Upper lobe of right lung (tissue), 1 donor: ENCODE measurements at regions not wholly inside any gene's neighbourhood (a gene's known extent, or its start where the extent isn't known, plus 50 kb on each side); places are given as distances from the start of the nearest gene placed in this dataset.

Source experiments
- ATAC-seq: fragments of 200-7000 bp; cut with Tn5 transposase; one replicate; pipeline ENCODE4 v1.9.1; 2020; ENCODE audit warnings: mild to moderate bottlenecking, moderate library complexity
- DNase-seq: peaks from one replicate; pipeline ENCODE4 v3.0.0-alpha.2; 2020
- H3K27ac ChIP-seq: fragments of 200-600 bp; one replicate; pipeline ENCODE4 v1.8.0; 2022
- H3K27me3 ChIP-seq: fragments of 200-600 bp; one replicate; pipeline ENCODE4 v1.8.0; 2022; ENCODE audit warnings: mild to moderate bottlenecking
- H3K36me3 ChIP-seq: fragments of 200-600 bp; one replicate; pipeline ENCODE4 v1.8.0; 2022
- H3K4me1 ChIP-seq: fragments of 200-600 bp; one replicate; pipeline ENCODE4 v1.8.0; 2022
- H3K4me3 ChIP-seq: fragments of 200-600 bp; one replicate; pipeline ENCODE4 v1.8.0; 2022; ENCODE audit warnings: mild to moderate bottlenecking
- H3K9me3 ChIP-seq: fragments of 200-600 bp; one replicate; pipeline ENCODE4 v1.8.0; 2022
- intact Hi-C: fragments of 100-400 bp; cut with DNase I; formaldehyde crosslinking; loops from one replicate; pipeline ENCODE4 v1.11.0; 2022
- TF ChIP-seq, protein P1 (sequence below): fragments of 200-600 bp; IDR thresholded peaks from one replicate; pipeline ENCODE4 v1.8.0; 2022; ENCODE audit warnings: antibody characterized with exemption
- donor health status: DM: no; HTN: yes; CAD: no; lungs with severe emphysema.

DNA sequence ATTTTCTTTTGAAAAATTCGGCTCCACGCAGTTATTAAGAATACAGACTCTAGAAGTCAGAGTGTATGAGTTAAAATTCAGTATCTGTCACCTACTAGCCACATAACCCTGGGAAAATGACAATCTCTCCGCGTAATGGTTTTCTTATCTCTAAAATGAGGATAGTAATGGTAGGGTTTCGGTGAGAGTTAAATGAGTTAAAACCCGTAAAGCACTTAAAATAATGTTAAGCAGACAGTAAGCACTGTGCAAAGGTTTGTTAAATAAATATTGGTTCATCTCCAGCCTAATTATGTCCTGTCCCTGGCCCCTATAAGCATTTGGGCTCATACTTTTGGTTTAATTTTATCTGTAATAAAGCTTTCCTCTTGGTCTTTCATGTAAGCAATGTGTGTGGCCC, 350.8 kb upstream of the GRIA3 start:
- intact Hi-C loops, result no loop called here
- H3K27me3 ChIP-seq, result no peaks in the 10 kb centered on the region
- ATAC-seq, result no peak
- H3K9me3 ChIP-seq, result no peaks in the 10 kb centered on the region
- H3K4me3 ChIP-seq, result no peak overlapping the region
- TF ChIP-seq, protein P1, sequence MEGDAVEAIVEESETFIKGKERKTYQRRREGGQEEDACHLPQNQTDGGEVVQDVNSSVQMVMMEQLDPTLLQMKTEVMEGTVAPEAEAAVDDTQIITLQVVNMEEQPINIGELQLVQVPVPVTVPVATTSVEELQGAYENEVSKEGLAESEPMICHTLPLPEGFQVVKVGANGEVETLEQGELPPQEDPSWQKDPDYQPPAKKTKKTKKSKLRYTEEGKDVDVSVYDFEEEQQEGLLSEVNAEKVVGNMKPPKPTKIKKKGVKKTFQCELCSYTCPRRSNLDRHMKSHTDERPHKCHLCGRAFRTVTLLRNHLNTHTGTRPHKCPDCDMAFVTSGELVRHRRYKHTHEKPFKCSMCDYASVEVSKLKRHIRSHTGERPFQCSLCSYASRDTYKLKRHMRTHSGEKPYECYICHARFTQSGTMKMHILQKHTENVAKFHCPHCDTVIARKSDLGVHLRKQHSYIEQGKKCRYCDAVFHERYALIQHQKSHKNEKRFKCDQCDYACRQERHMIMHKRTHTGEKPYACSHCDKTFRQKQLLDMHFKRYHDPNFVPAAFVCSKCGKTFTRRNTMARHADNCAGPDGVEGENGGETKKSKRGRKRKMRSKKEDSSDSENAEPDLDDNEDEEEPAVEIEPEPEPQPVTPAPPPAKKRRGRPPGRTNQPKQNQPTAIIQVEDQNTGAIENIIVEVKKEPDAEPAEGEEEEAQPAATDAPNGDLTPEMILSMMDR, result no peak
- H3K4me1 ChIP-seq, result no peaks in the 10 kb centered on the region
- H3K36me3 ChIP-seq, result no peaks in the 10 kb centered on the region
- DNase-seq, result no peak
- H3K27ac ChIP-seq, result no peak overlapping the region

DNA sequence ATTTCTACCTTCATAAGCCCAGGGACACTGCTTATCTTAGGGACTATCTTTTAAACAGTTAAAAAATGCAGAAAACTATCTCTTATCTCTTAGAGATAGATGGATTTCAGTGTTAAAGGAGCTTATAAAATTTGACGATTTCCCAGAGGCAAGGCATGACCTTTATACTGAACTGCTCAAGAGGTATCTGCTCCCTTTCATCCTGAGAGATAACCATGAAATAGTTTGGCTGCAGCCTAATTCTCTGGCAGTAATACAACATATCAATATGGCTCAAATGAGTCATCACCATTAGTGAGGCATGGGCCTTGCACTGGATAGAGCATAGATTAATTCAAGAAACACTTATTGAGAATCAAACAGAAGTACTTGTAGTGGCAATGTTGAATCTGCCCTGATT, 348.2 kb upstream of the GRIA3 start:
- ATAC-seq (no peak), DNase-seq (no peak)
- no peaks in the 10 kb centered on the region for H3K9me3 ChIP-seq
- no peaks in the 10 kb centered on the region for H3K27me3 ChIP-seq
- no peak overlapping the region for H3K4me3 ChIP-seq
- no peaks in the 10 kb centered on the region for H3K4me1 ChIP-seq
- H3K36me3 ChIP-seq, result no peaks in the 10 kb centered on the region
- intact Hi-C loops, result no loop called here
- TF ChIP-seq, protein P1, result no peak
- H3K27ac ChIP-seq, result no peak overlapping the region

DNA sequence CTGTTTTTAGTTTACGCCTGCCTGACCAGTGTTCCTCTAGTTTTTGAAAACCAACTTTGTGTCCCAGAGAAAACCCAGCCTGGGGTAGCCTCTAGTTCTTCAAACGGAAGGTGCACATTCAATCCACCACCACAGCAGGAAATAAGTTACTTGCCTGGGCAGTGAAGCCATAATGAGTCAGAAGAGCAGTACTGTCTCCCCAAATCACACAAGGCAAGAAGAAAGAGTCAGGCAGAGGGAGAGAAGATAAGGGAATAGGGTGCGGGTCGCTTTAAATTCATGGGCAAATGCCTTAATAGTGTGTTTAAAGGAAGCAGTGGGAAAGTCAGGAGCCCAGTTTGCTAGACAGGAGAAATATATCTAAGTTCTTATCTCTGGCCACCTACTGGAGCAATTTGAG, 333.8 kb upstream of the GRIA3 start:
- ATAC-seq, result no peak
- intact Hi-C loops, result no loop called here

DNA sequence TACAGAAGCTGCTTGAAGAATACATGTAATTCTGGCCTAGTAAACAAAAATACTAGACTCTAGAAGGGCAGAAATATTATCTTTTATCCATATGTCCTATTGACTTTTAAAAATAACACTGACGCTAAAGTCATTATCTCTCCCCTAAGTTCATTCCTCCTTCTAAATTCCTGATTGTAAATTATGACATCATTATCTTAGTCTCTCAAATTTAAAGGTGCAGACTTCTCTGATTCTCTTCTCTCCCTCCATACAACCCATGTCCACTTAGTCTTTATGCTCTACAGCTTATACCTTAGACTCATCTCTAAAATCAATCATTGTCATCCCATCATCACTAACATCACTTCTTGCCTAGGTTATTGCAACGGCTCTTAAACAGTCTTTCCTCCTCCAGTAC, 327.9 kb upstream of the GRIA3 start:
- DNase-seq, result no peak
- H3K27ac ChIP-seq, result no peak overlapping the region
- intact Hi-C loops, result no loop called here

More for the DNA sequence above, 333.8 kb upstream of the GRIA3 start:
- no peaks in the 10 kb centered on the region for H3K27me3 ChIP-seq
- no peak overlapping the region for H3K4me3 ChIP-seq
- H3K27ac ChIP-seq, result no peak overlapping the region
- no peaks in the 10 kb centered on the region for H3K4me1 ChIP-seq
- no peaks in the 10 kb centered on the region for H3K36me3 ChIP-seq
- H3K9me3 ChIP-seq, result no peaks in the 10 kb centered on the region
- TF ChIP-seq, protein P1, result no peak
- DNase-seq, result no peak

DNA sequence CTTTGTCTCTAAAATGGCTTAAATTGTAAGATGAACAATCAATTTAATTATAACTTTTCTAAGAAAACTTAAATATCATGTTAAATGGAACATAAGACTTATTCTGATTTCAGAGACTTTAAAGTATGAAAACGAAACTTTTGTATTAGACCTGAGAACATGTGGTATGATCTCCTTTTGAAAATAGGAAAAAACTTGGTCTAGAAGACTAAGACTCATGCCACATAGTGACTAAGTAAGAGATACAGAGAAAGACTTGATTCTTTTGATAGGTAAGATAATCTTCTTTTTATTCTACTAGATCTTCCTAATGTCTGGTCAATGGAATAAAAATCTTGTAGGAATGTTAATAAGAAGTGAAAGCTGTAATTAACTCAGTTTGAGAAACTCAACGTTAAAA, 326.3 kb upstream of the GRIA3 start:
- no peak overlapping the region for H3K27ac ChIP-seq
- no peak for ATAC-seq
- no peaks in the 10 kb centered on the region for H3K9me3 ChIP-seq
- no peak for DNase-seq
- no peaks in the 10 kb centered on the region for H3K27me3 ChIP-seq
- no peaks in the 10 kb centered on the region for H3K36me3 ChIP-seq
- H3K4me3 ChIP-seq, result no peak overlapping the region
- intact Hi-C loops, result no loop called here
- H3K4me1 ChIP-seq, result no peaks in the 10 kb centered on the region
- TF ChIP-seq, protein P1, result no peak

More for the DNA sequence above, 327.9 kb upstream of the GRIA3 start:
- no peaks in the 10 kb centered on the region for H3K36me3 ChIP-seq
- TF ChIP-seq, protein P1, result no peak
- H3K4me1 ChIP-seq, result no peaks in the 10 kb centered on the region
- no peaks in the 10 kb centered on the region for H3K27me3 ChIP-seq
- H3K9me3 ChIP-seq, result no peaks in the 10 kb centered on the region
- no peak for ATAC-seq
- no peak overlapping the region for H3K4me3 ChIP-seq

DNA sequence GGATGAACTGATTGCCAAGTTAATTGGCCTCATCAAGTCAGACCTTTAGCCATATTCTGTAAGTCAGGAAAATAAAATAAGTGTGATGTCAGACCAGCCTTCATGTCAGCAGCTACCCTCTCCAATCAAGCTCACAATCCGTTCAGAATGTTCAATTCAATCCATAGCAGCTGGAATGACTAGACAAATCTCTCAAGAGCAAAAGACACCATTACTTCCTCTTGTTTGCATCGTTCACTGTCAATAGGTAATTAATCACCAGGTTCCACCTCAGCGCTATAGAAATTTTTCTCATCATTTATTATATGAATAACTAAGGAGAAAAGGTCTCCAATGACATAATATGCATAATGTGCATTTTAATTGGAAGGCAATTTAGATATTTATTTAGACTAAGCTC, 321.0 kb upstream of the GRIA3 start:
- intact Hi-C loops, result no loop called here
- H3K4me1 ChIP-seq, result no peaks in the 10 kb centered on the region
- no peaks in the 10 kb centered on the region for H3K27me3 ChIP-seq
- H3K36me3 ChIP-seq, result no peaks in the 10 kb centered on the region
- H3K4me3 ChIP-seq, result no peak overlapping the region
- TF ChIP-seq, protein P1, result no peak
- no peaks in the 10 kb centered on the region for H3K9me3 ChIP-seq
- DNase-seq (no peak), ATAC-seq (no peak)
- no peak overlapping the region for H3K27ac ChIP-seq
